ENCODE measurements at regions not wholly inside any gene's neighbourhood (a gene's known extent, or its start where the extent isn't known, plus 50 kb on each side); places are given as distances from the start of the nearest gene placed in this dataset.

- DNase-seq (ENCODE audit: low read depth): no peak
- no peak for TF ChIP-seq CTCF (IDR thresholded peaks at IDR 0.05; ENCODE audit: insufficient read depth, low read length)
- no peak overlapping the region for H3K4me3 ChIP-seq (ENCODE audit: low read depth, low read length)
Measured at GRCh38 chr14:96617635-96618034, 115.5 kb downstream of the PAPOLA start.

- TF ChIP-seq CTCF (IDR thresholded peaks at IDR 0.05; ENCODE audit: insufficient read depth, low read length): no peak
- H3K4me3 ChIP-seq (ENCODE audit: low read depth, low read length): no peak overlapping the region
- no peak for DNase-seq (ENCODE audit: low read depth)
Measured at GRCh38 chr14:96622926-96623325, 120.7 kb downstream of the PAPOLA start.

- TF ChIP-seq CTCF (IDR thresholded peaks at IDR 0.05; ENCODE audit: insufficient read depth, low read length): no peak
- no peak for DNase-seq (ENCODE audit: low read depth)
- H3K4me3 ChIP-seq (ENCODE audit: low read depth, low read length): no peak overlapping the region
Measured at GRCh38 chr14:96623676-96624484, 121.7 kb downstream of the PAPOLA start.

- H3K4me3 ChIP-seq (ENCODE audit: low read depth, low read length): no peak overlapping the region
- no peak for DNase-seq (ENCODE audit: low read depth)
- no peak for TF ChIP-seq CTCF (IDR thresholded peaks at IDR 0.05; ENCODE audit: insufficient read depth, low read length)
Measured at GRCh38 chr14:96624661-96625425, 122.7 kb downstream of the PAPOLA start.

GRCh38 chr14:96625426-96625985 is 123.3 kb downstream of the PAPOLA start:
- no peak for DNase-seq (ENCODE audit: low read depth)
- no peak for TF ChIP-seq CTCF (IDR thresholded peaks at IDR 0.05; ENCODE audit: insufficient read depth, low read length)
- no peak overlapping the region for H3K4me3 ChIP-seq (ENCODE audit: low read depth, low read length)

GRCh38 chr14:96626121-96626768 is 124.1 kb downstream of the PAPOLA start:
- H3K4me3 ChIP-seq (ENCODE audit: low read depth, low read length): no peak overlapping the region
- TF ChIP-seq CTCF (IDR thresholded peaks at IDR 0.05; ENCODE audit: insufficient read depth, low read length): no peak
- DNase-seq (ENCODE audit: low read depth): no peak
